Duodenal mucosa (tissue), 2 donors: ENCODE measurements at regions not wholly inside any gene's neighbourhood (a gene's known extent, or its start where the extent isn't known, plus 50 kb on each side); places are given as distances from the start of the nearest gene placed in this dataset.

Experiments
- H3K27ac ChIP-seq: one replicate; pipeline ENCODE4 v1.7.0; 2013; ENCODE audit warnings: low read depth, low read length
- H3K27me3 ChIP-seq, 2 donors: one replicate each; pipeline ENCODE4 v1.7.0; 2013; ENCODE audit warnings: low read length in 2 of 2, control low read depth in 1 of 2; ENCODE audit not compliant: insufficient read depth in 2 of 2, control insufficient read depth in 1 of 2
- H3K36me3 ChIP-seq, 2 donors: one replicate each; pipeline ENCODE4 v1.7.0; 2013; ENCODE audit warnings: low read length in 2 of 2, control low read depth in 1 of 2; ENCODE audit not compliant: insufficient read depth in 2 of 2, control insufficient read depth in 1 of 2
- H3K4me1 ChIP-seq, 2 donors: one replicate each; pipeline ENCODE4 v1.7.0; 2013; ENCODE audit warnings: low read length in 2 of 2, control low read depth in 1 of 2; ENCODE audit not compliant: insufficient read depth in 2 of 2, control insufficient read depth in 1 of 2
- H3K4me3 ChIP-seq, 2 donors: one replicate each; pipeline ENCODE4 v1.7.0; 2013; ENCODE audit warnings: low read length in 2 of 2, low read depth in 1 of 2
- H3K9ac ChIP-seq, 2 donors: one replicate each; pipeline ENCODE4 v1.7.0; 2013; ENCODE audit warnings: low read length in 2 of 2, low read depth in 1 of 2
- H3K9me3 ChIP-seq, 2 donors: one replicate each; pipeline ENCODE4 v1.7.0; 2013; ENCODE audit warnings: low read length in 2 of 2, control low read depth in 1 of 2; ENCODE audit not compliant: control insufficient read depth in 1 of 2

DNA sequence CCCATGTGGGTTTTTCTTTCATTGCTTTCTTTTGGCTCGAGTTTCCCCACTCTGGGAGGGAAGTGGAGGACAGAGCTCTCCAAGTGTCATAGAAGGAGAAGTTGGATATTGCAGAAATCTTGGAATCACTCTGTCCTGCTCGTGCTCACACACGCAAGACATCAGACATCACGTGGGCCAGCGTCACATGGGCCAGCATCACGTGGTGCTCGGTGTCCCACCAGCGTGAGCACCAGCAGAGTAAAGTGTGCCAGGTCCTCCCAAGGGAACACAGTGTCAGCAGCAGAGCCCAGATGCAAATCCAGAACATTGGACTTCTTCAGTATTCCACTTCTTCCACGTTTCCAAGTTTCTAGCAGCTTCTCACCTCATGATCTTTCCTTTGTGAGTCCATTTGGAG is 327.0 kb downstream of the FOXL1 start:
- Histone ChIP-seq H3K4me1 (no peaks in the 10 kb centered on the region), H3K9ac (no peak overlapping the region), H3K9me3 (no peaks in the 10 kb centered on the region), H3K27ac (no peak overlapping the region), H3K4me3 (no peak overlapping the region), H3K27me3 (no peaks in the 10 kb centered on the region), H3K36me3 (no peaks in the 10 kb centered on the region)

DNA sequence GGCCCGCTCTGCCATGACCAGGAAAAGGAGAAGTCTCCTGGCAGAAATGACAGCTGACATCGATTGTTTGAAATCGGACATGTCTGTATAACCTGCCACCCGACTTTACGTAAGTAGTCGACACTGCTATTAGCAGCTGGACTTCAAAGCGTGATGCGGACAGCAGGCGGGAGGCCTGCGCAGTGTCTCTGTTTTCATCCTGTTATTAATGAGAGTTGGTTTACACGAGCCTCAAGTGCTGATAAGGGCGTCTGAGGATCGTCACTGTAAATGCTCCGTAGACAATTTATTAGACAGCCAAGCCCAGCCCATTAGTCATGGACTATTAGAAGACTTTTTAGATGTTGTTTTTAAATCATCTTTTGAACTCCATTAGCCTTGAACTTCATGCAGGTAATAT is 328.3 kb downstream of the FOXL1 start:
- no peaks in the 10 kb centered on the region for H3K27me3 ChIP-seq
- H3K27ac ChIP-seq: no peak overlapping the region
- H3K9me3 ChIP-seq: no peaks in the 10 kb centered on the region
- no peak overlapping the region for H3K9ac ChIP-seq
- H3K4me1 ChIP-seq: no peaks in the 10 kb centered on the region
- no peaks in the 10 kb centered on the region for H3K36me3 ChIP-seq
- no peak overlapping the region for H3K4me3 ChIP-seq

DNA sequence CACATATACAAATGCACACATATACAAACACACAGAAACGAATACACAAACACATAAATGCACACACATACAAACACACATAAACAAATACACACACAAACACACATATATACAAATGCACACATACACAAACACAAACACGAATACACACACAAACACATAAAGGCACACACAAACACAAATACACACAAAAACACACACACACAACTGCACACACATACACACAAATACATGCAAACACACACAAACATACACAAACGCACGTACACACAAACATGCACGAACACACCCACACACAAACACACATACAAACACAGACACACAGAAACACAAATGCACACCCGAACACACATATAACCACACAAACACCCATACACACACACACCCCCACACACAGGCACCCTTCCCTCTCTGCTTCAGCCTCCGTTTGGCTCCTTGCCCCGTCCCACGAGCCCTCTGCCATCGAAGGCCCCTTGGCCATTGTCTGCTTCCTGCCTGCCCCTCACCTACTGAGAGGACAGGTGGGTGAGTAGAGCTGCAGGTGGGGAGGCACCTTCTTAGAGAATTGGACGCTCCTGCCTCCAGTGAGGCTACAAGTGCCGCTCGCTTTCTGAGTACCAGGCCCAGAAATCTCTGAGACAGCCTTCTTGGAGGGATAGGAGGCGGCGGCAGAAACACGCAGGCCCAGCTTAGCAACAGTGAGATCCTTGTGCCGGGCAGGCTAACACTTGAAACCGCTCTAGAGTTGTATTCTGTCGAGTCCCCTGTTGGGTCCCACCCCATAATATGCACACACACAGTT is 331.2 kb downstream of the FOXL1 start:
- Histone ChIP-seq H3K9me3 (no peaks in the 10 kb centered on the region), H3K9ac (no peak overlapping the region), H3K4me1 (no peaks in the 10 kb centered on the region)

DNA sequence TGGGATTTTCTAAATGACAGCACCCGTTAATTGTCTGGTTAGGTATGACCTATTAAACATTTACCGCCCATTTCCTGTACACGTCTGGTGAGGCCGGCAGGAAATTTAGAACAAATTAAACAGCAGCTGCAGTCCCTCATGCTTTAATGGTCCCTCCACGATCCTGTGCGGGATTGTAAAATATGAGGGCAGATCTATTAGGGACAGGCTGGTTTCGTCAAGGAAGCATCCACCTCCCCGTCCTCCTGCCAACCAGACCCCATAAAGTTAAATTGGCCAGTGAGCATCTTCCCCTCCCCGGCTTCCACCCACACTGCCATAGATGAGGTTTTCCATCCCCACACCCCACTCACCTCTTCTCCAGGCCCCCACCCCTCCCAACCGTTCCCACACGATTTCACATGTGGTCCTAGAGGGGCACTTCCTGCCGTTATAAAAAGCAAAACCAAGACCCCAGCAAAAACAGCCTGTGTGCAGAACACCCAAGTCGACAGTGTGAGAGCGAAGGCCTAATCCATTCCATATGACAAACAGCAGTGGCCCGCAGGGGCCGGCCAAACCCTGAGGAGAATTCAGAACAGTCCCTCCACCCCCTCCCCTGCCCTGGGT is 331.9 kb downstream of the FOXL1 start:
- no peak overlapping the region for H3K27ac ChIP-seq
- no peaks in the 10 kb centered on the region for H3K4me1 ChIP-seq
- H3K36me3 ChIP-seq: no peaks in the 10 kb centered on the region

More for the DNA sequence above, 331.2 kb downstream of the FOXL1 start:
- Histone ChIP-seq H3K27me3 (peaks cover 0 to 3% of the 10 kb centered on the region in 2 donors), H3K36me3 (no peaks in the 10 kb centered on the region), H3K27ac (no peak overlapping the region), H3K4me3 (no peak overlapping the region)

DNA sequence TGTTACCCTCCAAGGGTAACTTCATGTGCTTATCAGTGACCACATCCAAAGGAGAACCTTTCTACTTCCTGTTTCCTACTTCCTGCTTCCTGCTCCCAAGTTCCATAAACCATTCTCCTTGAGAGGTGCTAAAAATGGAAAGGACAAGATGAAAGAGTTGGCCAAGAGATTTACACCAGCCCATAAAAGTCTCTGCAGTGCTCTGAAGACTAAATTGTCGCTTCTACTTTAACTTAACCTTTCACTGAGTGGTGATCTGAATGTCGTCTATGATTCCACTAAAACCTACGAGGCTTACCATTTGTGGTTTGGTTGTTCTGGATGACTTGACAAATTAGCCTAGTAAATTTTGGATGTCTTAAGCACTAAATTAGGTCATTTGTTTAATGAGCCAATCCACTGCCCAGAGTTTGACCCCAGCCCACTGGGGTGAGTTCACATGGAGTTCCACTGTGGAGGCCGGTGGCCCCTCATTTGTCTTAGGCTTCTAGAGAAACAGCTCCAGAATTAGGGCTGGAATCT is 333.1 kb downstream of the FOXL1 start:
- H3K9me3 ChIP-seq: no peaks in the 10 kb centered on the region
- no peaks in the 10 kb centered on the region for H3K36me3 ChIP-seq
- no peaks in the 10 kb centered on the region for H3K4me1 ChIP-seq
- H3K27me3 ChIP-seq: peaks cover 0 to 3% of the 10 kb centered on the region in 2 donors
- H3K4me3 ChIP-seq: no peak overlapping the region
- H3K27ac ChIP-seq: no peak overlapping the region
- no peak overlapping the region for H3K9ac ChIP-seq

More for the DNA sequence above, 331.9 kb downstream of the FOXL1 start:
- H3K27me3 ChIP-seq: peaks cover 0 to 3% of the 10 kb centered on the region in 2 donors
- H3K4me3 ChIP-seq: no peak overlapping the region
- H3K9me3 ChIP-seq: no peaks in the 10 kb centered on the region
- H3K9ac ChIP-seq: no peak overlapping the region

DNA sequence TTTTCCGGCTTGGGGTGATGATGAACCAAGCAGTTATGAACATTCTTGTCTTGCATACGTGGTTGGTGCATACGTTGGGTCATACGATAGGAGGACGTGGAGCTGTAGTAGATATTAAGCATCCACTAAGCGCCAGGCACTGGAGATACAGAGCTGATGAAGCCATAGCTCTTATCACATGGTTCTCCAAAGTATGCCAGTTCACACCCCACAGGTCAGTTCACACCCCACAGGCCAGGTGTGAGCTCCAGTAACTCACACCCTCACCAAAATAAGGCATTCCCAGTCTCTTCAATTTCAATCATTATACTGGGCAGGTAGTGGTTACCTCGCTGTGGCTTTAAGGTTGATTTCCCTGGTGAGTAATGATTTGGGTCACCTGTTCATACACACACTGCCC is 335.5 kb downstream of the FOXL1 start:
- Histone ChIP-seq H3K9me3 (no peaks in the 10 kb centered on the region), H3K27me3 (peaks cover 0 to 3% of the 10 kb centered on the region in 2 donors), H3K27ac (no peak overlapping the region), H3K9ac (no peak overlapping the region), H3K4me3 (no peak overlapping the region), H3K36me3 (no peaks in the 10 kb centered on the region), H3K4me1 (no peaks in the 10 kb centered on the region)

DNA sequence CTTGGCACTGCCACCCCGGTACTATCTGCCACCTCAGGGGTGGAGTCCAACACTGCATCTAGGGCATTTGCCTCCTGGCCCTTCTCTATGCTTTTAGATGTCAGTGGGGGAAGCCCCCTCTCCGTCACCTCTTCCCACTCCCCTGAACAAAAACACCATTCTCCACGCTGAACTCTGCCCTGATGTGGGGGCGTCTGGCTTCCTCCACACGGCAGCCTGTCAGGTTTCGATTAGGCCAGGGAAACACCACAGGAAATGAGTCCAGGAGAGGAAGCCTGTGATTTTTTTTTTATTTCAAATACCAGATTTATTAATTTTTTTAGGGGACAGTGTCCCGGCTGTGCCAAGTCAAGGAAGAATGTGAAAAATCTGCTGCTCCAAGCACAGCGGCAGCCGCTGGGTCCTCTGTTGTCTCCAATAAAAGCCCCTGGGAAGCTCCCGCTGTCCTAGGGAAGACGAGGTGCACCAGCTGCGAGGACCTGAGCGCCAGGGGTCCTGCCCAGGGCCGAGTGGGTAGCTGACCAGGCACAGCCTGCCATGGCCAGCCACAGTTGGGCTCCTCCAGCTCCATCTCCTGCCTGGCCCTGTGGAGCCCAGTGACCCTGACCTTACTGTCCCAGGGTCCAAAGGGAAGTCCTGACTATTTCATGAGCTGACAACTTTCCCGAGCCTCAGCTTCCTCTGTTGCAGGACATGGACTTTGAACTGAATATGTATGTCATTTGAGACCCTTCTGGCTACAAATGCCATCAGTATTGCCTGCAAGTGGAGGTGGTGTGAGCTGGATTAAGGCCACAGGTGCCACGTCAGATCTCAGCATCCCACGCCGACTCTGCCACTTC is 336.7 kb downstream of the FOXL1 start:
- Histone ChIP-seq H3K27me3 (peaks cover 3 to 5% of the 10 kb centered on the region in 2 donors), H3K27ac (no peak overlapping the region), H3K4me1 (no peaks in the 10 kb centered on the region), H3K9ac (no peak overlapping the region), H3K36me3 (no peaks in the 10 kb centered on the region), H3K4me3 (no peak overlapping the region), H3K9me3 (no peaks in the 10 kb centered on the region)

DNA sequence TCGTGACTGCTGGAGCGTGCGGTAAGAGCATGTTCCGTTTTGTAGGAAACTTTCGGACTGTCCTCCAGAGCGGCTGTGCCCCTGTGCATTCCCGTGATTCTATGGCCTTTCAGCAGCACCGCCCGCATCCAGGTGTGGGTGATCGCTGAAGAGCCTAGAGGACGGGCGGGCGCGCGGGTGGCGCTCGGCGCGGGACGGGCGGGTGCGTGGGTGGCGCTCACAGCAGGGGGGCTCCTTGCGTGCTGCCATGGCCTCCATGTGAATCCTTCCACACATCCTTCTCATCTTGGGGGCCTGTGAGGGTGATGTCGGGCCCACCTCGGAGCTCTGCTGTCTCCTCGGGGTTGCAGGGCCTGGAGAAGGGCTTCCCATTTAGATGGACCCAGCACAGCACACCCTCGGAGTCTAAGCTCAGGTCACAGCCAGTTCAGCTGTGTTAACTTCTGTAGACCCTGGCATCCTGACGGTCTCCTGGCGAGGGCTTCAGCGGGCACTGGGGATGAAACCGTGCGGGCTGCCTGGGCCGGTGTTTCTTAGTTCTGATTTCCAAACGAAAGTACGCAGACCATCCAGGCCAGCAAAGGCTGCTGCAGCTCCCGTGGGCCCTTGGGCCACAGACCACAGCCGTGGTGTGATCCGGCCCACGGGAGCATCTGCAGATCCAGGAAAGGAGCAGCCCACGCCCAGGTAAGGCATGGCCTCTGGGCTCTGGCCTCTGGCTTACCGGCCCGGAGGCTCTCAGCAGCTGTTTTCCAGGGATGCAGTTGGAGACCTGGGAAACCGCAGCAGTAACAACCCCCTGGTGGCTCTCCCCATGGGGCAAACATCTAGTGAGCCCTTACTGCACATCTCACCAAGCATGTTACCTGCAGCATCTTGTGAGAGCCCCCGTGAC is 339.4 kb downstream of the FOXL1 start:
- Histone ChIP-seq H3K9me3 (peaks cover 5 to 6% of the 10 kb centered on the region in 2 donors), H3K4me3 (no peak overlapping the region), H3K9ac (no peak overlapping the region), H3K4me1 (no peaks in the 10 kb centered on the region), H3K36me3 (no peaks in the 10 kb centered on the region), H3K27me3 (peaks cover 3 to 9% of the 10 kb centered on the region in 2 donors), H3K27ac (no peak overlapping the region)

DNA sequence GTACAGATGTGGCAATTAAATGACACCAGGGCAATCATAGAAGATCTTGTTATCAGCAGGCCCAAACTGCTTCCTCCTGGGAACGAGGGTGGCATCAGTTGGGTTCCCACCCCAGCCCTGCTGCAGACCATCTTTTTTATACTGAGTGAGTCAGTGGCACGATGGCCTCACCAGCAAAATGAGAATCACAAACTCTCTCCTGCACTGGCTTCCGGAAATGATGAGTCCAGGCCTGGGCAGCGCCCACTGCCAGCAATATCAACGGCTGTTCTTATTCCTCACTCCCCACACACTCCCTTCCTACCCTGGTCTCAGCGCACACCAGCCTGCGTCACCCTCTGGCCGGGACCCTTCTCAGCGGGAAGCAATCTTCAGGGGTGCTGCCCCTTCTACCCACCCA is 340.3 kb downstream of the FOXL1 start:
- H3K9me3 ChIP-seq: peaks cover 5 to 6% of the 10 kb centered on the region in 2 donors
- H3K4me1 ChIP-seq: no peaks in the 10 kb centered on the region
- H3K4me3 ChIP-seq: no peak overlapping the region
- H3K27ac ChIP-seq: no peak overlapping the region
- peaks cover 1 to 9% of the 10 kb centered on the region in 2 donors for H3K27me3 ChIP-seq
- H3K9ac ChIP-seq: no peak overlapping the region
- H3K36me3 ChIP-seq: no peaks in the 10 kb centered on the region
